ENCODE measurements at regions not wholly inside any gene's neighbourhood (a gene's known extent, or its start where the extent isn't known, plus 50 kb on each side); places are given as distances from the start of the nearest gene placed in this dataset.
"Not testable (repeated sequence)": the region's sequence is repeated elsewhere in the genome, so short reads cannot be mapped to it uniquely, and the experiment has no call there.

GRCh38 chr1:194071205-194071604 lies 884.8 kb upstream of the B3GALT2 start:
- DNase-seq = no peak

- DNase-seq = no peak
These were observed 883.4 kb upstream of the B3GALT2 start for GRCh38 chr1:194069831-194070218.

GRCh38 chr1:194069168-194069830 lies 882.9 kb upstream of the B3GALT2 start:
- peak; percentile 25 for DNase-seq

- DNase-seq = no peak
These were observed 882.2 kb upstream of the B3GALT2 start for GRCh38 chr1:194068446-194069167.

- no peak for DNase-seq
These were observed 881.4 kb upstream of the B3GALT2 start for GRCh38 chr1:194067772-194068171.

GRCh38 chr1:194062962-194063361 lies 876.5 kb upstream of the B3GALT2 start:
- no peak for DNase-seq

- no peak for DNase-seq
These were observed 876.1 kb upstream of the B3GALT2 start for GRCh38 chr1:194062526-194062925.

GRCh38 chr1:194060481-194060880 lies 874.1 kb upstream of the B3GALT2 start:
- DNase-seq = no peak

- DNase-seq = not testable (repeated sequence)
These were observed 871.9 kb upstream of the B3GALT2 start for GRCh38 chr1:194058268-194058667.

GRCh38 chr1:194056169-194056568 lies 869.8 kb upstream of the B3GALT2 start:
- no peak for DNase-seq

- DNase-seq = no peak
These were observed 869.1 kb upstream of the B3GALT2 start for GRCh38 chr1:194055536-194055935.

- no peak for DNase-seq
These were observed 866.3 kb upstream of the B3GALT2 start for GRCh38 chr1:194052514-194053338.

GRCh38 chr1:194047921-194048320 lies 861.5 kb upstream of the B3GALT2 start:
- DNase-seq = no peak

GRCh38 chr1:194047206-194047605 lies 860.8 kb upstream of the B3GALT2 start:
- no peak for DNase-seq

GRCh38 chr1:194045416-194045815 lies 859.0 kb upstream of the B3GALT2 start:
- no peak for DNase-seq

GRCh38 chr1:194044892-194045291 lies 858.5 kb upstream of the B3GALT2 start:
- DNase-seq = no peak

- no peak for DNase-seq
These were observed 857.8 kb upstream of the B3GALT2 start for GRCh38 chr1:194043984-194044755.

- DNase-seq = no peak
These were observed 856.3 kb upstream of the B3GALT2 start for GRCh38 chr1:194042736-194043135.

- no peak for DNase-seq
These were observed 854.1 kb upstream of the B3GALT2 start for GRCh38 chr1:194040496-194040895.

- no peak for DNase-seq
These were observed 853.2 kb upstream of the B3GALT2 start for GRCh38 chr1:194039578-194039977.

GRCh38 chr1:194033646-194034045 lies 847.2 kb upstream of the B3GALT2 start:
- DNase-seq = no peak

GRCh38 chr1:194028002-194028401 lies 841.6 kb upstream of the B3GALT2 start:
- DNase-seq = no peak

GRCh38 chr1:194026422-194026821 lies 840.0 kb upstream of the B3GALT2 start:
- no peak for DNase-seq

All from hematopoietic multipotent progenitor cell treated with erythropoietin and hydrocortisone succinate and interleukin-3 and kit ligand, for 6 days (in vitro differentiated cells).